ENCODE measurements at regions not wholly inside any gene's neighbourhood (a gene's known extent, or its start where the extent isn't known, plus 50 kb on each side); places are given as distances from the start of the nearest gene placed in this dataset.

DNA sequence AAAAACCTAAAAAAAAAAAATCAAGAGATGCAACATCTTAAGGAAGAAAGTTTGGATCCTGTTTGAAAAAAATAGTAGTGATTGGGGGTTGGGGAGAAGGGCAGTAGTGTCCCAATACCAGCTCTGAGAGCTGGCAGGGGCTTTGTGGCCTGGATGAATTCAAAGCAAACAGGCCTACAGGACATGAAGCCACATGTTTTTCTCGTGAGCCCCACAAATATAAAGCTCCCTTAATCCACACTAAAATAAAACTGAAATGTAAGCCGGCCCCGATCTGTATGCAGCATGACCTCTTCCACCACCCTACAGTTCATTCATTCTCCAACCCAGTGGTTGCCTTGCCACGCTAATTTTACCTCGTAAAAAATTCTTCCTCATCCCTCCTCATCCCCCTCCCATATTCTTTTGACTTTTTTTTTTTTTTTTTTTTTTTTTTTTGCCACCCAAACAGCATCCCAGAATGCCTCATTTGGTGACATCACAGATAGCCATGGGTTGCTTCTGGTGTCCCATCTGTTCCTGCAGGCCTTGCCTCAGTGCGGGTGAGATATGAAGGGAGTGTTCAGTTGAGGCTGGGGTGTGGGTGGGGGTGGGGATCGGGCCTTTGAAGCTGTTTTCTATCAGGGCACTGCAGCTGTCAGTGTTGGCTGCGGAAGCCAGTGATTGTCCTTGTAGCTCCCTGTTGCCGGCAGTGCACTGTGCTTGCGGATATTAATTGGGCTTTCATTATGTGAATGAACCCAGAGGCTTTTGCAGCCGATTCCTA, 81.6 kb upstream of the NFIB start (continued):
- TF ChIP-seq ZNF133 (CRISPR knock-in tag; IDR thresholded peaks at IDR 0.05): no peak
- TF ChIP-seq, protein P1, sequence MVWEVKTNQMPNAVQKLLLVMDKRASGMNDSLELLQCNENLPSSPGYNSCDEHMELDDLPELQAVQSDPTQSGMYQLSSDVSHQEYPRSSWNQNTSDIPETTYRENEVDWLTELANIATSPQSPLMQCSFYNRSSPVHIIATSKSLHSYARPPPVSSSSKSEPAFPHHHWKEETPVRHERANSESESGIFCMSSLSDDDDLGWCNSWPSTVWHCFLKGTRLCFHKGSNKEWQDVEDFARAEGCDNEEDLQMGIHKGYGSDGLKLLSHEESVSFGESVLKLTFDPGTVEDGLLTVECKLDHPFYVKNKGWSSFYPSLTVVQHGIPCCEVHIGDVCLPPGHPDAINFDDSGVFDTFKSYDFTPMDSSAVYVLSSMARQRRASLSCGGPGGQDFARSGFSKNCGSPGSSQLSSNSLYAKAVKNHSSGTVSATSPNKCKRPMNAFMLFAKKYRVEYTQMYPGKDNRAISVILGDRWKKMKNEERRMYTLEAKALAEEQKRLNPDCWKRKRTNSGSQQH (CRISPR knock-in tag; IDR thresholded peaks at IDR 0.05): no peak
- no peak for TF ChIP-seq GABPB2 (CRISPR knock-in tag; conservative IDR thresholded peaks at IDR 0.05)
- no peak for TF ChIP-seq RBM17 (IDR thresholded peaks at IDR 0.05; ENCODE audit: borderline replicate concordance, low read depth, low read length)
- TF ChIP-seq ZNF507 (tag; conservative IDR thresholded peaks at IDR 0.05): no peak
- no peak for TF ChIP-seq HDGF (IDR thresholded peaks at IDR 0.05)
- peak; percentile 2; the same call in 1 of the 2 replicates for TF ChIP-seq FOXJ2 (tag; IDR thresholded peaks at IDR 0.05)
- TF ChIP-seq ZNF174 (CRISPR knock-in tag; IDR thresholded peaks at IDR 0.05): no peak
- TF ChIP-seq, protein P2, sequence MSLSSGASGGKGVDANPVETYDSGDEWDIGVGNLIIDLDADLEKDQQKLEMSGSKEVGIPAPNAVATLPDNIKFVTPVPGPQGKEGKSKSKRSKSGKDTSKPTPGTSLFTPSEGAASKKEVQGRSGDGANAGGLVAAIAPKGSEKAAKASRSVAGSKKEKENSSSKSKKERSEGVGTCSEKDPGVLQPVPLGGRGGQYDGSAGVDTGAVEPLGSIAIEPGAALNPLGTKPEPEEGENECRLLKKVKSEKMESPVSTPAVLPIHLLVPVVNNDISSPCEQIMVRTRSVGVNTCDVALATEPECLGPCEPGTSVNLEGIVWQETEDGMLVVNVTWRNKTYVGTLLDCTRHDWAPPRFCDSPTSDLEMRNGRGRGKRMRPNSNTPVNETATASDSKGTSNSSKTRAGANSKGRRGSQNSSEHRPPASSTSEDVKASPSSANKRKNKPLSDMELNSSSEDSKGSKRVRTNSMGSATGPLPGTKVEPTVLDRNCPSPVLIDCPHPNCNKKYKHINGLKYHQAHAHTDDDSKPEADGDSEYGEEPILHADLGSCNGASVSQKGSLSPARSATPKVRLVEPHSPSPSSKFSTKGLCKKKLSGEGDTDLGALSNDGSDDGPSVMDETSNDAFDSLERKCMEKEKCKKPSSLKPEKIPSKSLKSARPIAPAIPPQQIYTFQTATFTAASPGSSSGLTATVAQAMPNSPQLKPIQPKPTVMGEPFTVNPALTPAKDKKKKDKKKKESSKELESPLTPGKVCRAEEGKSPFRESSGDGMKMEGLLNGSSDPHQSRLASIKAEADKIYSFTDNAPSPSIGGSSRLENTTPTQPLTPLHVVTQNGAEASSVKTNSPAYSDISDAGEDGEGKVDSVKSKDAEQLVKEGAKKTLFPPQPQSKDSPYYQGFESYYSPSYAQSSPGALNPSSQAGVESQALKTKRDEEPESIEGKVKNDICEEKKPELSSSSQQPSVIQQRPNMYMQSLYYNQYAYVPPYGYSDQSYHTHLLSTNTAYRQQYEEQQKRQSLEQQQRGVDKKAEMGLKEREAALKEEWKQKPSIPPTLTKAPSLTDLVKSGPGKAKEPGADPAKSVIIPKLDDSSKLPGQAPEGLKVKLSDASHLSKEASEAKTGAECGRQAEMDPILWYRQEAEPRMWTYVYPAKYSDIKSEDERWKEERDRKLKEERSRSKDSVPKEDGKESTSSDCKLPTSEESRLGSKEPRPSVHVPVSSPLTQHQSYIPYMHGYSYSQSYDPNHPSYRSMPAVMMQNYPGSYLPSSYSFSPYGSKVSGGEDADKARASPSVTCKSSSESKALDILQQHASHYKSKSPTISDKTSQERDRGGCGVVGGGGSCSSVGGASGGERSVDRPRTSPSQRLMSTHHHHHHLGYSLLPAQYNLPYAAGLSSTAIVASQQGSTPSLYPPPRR (CRISPR knock-in tag; IDR thresholded peaks at IDR 0.05; ENCODE audit: borderline replicate concordance): no peak
- peak; percentile 66 for TF ChIP-seq JUND (IDR thresholded peaks at IDR 0.05; ENCODE audit: borderline replicate concordance, low read depth, low read length)
- peak; percentile 48; the same call in 1 of the 3 replicates for TF ChIP-seq JUND (tag; IDR thresholded peaks at IDR 0.05; ENCODE audit: borderline replicate concordance, low read depth, low read length)
- no peak for TF ChIP-seq ZNF239 (CRISPR knock-in tag; IDR thresholded peaks at IDR 0.05)
- TF ChIP-seq RBM34 (IDR thresholded peaks at IDR 0.05; ENCODE audit: borderline replicate concordance, insufficient read depth, low read length): no peak
- TF ChIP-seq ATF1 (CRISPR knock-in tag; IDR thresholded peaks at IDR 0.05): no peak
- TF ChIP-seq ATF1 (tag; IDR thresholded peaks at IDR 0.05): peak; percentile 74; the same call in 1 of the 2 replicates
- TF ChIP-seq ZEB2 (IDR thresholded peaks at IDR 0.05): no peak
- TF ChIP-seq, protein P3, sequence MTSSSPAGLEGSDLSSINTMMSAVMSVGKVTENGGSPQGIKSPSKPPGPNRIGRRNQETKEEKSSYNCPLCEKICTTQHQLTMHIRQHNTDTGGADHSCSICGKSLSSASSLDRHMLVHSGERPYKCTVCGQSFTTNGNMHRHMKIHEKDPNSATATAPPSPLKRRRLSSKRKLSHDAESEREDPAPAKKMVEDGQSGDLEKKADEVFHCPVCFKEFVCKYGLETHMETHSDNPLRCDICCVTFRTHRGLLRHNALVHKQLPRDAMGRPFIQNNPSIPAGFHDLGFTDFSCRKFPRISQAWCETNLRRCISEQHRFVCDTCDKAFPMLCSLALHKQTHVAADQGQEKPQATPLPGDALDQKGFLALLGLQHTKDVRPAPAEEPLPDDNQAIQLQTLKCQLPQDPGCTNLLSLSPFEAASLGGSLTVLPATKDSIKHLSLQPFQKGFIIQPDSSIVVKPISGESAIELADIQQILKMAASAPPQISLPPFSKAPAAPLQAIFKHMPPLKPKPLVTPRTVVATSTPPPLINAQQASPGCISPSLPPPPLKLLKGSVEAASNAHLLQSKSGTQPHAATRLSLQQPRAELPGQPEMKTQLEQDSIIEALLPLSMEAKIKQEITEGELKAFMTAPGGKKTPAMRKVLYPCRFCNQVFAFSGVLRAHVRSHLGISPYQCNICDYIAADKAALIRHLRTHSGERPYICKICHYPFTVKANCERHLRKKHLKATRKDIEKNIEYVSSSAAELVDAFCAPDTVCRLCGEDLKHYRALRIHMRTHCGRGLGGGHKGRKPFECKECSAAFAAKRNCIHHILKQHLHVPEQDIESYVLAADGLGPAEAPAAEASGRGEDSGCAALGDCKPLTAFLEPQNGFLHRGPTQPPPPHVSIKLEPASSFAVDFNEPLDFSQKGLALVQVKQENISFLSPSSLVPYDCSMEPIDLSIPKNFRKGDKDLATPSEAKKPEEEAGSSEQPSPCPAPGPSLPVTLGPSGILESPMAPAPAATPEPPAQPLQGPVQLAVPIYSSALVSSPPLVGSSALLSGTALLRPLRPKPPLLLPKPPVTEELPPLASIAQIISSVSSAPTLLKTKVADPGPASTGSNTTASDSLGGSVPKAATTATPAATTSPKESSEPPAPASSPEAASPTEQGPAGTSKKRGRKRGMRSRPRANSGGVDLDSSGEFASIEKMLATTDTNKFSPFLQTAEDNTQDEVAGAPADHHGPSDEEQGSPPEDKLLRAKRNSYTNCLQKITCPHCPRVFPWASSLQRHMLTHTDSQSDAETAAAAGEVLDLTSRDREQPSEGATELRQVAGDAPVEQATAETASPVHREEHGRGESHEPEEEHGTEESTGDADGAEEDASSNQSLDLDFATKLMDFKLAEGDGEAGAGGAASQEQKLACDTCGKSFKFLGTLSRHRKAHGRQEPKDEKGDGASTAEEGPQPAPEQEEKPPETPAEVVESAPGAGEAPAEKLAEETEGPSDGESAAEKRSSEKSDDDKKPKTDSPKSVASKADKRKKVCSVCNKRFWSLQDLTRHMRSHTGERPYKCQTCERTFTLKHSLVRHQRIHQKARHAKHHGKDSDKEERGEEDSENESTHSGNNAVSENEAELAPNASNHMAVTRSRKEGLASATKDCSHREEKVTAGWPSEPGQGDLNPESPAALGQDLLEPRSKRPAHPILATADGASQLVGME (CRISPR knock-in tag; IDR thresholded peaks at IDR 0.05): no peak

Data from K562 (cell line).